ENCODE measurements at regions not wholly inside any gene's neighbourhood (a gene's known extent, or its start where the extent isn't known, plus 50 kb on each side); places are given as distances from the start of the nearest gene placed in this dataset.
"Not testable (repeated sequence)": the region's sequence is repeated elsewhere in the genome, so short reads cannot be mapped to it uniquely, and the experiment has no call there.

GRCh38 chr1:94677087-94677486 lies 135.5 kb upstream of the F3 start:
- no peak for DNase-seq (ENCODE audit: insufficient read length, low spot score)
- no peak for FAIRE-seq

GRCh38 chr1:94676686-94677085 lies 135.1 kb upstream of the F3 start:
- no peak for DNase-seq (ENCODE audit: insufficient read length, low spot score)
- no peak for FAIRE-seq

GRCh38 chr1:94675373-94675772 lies 133.8 kb upstream of the F3 start:
- no peak for DNase-seq (ENCODE audit: insufficient read length, low spot score)

GRCh38 chr1:94674876-94675275 lies 133.3 kb upstream of the F3 start:
- peak; percentile 38 for FAIRE-seq
- no peak for DNase-seq (ENCODE audit: insufficient read length, low spot score)

More at GRCh38 chr1:94675373-94675772, 133.8 kb upstream of the F3 start:
- no peak for FAIRE-seq

- DNase-seq (ENCODE audit: insufficient read length, low spot score) (no peak), FAIRE-seq (peak; percentile 60)
Observed at GRCh38 chr1:94672934-94673333, 131.4 kb upstream of the F3 start.

GRCh38 chr1:94672001-94672400 lies 130.4 kb upstream of the F3 start:
- FAIRE-seq (no peak), DNase-seq (ENCODE audit: insufficient read length, low spot score) (no peak)

- DNase-seq (ENCODE audit: insufficient read length, low spot score) (no peak), FAIRE-seq (no peak)
Observed at GRCh38 chr1:94670273-94670672, 128.7 kb upstream of the F3 start.

GRCh38 chr1:94669198-94669597 lies 127.6 kb upstream of the F3 start:
- FAIRE-seq (no peak), DNase-seq (ENCODE audit: insufficient read length, low spot score) (no peak)

GRCh38 chr1:94668528-94668927 lies 127.0 kb upstream of the F3 start:
- DNase-seq (ENCODE audit: insufficient read length, low spot score) (no peak), FAIRE-seq (no peak)

GRCh38 chr1:94667818-94668217 lies 126.3 kb upstream of the F3 start:
- FAIRE-seq (no peak), DNase-seq (ENCODE audit: insufficient read length, low spot score) (no peak)

GRCh38 chr1:94666797-94667196 lies 125.2 kb upstream of the F3 start:
- DNase-seq (ENCODE audit: insufficient read length, low spot score) (no peak), FAIRE-seq (no peak)

GRCh38 chr1:94661431-94661932 lies 119.9 kb upstream of the F3 start:
- DNase-seq (ENCODE audit: insufficient read length, low spot score) (no peak), FAIRE-seq (no peak)

- DNase-seq (ENCODE audit: insufficient read length, low spot score) (no peak), FAIRE-seq (no peak)
Observed at GRCh38 chr1:94660994-94661393, 119.4 kb upstream of the F3 start.

- FAIRE-seq (no peak), DNase-seq (ENCODE audit: insufficient read length, low spot score) (no peak)
Observed at GRCh38 chr1:94660258-94660657, 118.7 kb upstream of the F3 start.

- not testable (repeated sequence) for DNase-seq (ENCODE audit: insufficient read length, low spot score); FAIRE-seq
Observed at GRCh38 chr1:94659202-94659601, 117.6 kb upstream of the F3 start.

GRCh38 chr1:94658221-94658620 lies 116.7 kb upstream of the F3 start:
- no peak for DNase-seq (ENCODE audit: insufficient read length, low spot score)
- FAIRE-seq, result no peak

GRCh38 chr1:94657776-94658175 lies 116.2 kb upstream of the F3 start:
- FAIRE-seq; DNase-seq (ENCODE audit: insufficient read length, low spot score): not testable (repeated sequence)

GRCh38 chr1:94656967-94657366 lies 115.4 kb upstream of the F3 start:
- FAIRE-seq (no peak), DNase-seq (ENCODE audit: insufficient read length, low spot score) (no peak)

- DNase-seq (ENCODE audit: insufficient read length, low spot score) (no peak), FAIRE-seq (no peak)
Observed at GRCh38 chr1:94654919-94655318, 113.4 kb upstream of the F3 start.

- FAIRE-seq (no peak), DNase-seq (ENCODE audit: insufficient read length, low spot score) (no peak)
Observed at GRCh38 chr1:94654459-94654858, 112.9 kb upstream of the F3 start.

GRCh38 chr1:94654031-94654430 lies 112.5 kb upstream of the F3 start:
- FAIRE-seq (no peak), DNase-seq (ENCODE audit: insufficient read length, low spot score) (peak; percentile 32)

GRCh38 chr1:94653454-94653853 lies 111.9 kb upstream of the F3 start:
- DNase-seq (ENCODE audit: insufficient read length, low spot score) (no peak), FAIRE-seq (no peak)

- FAIRE-seq, result no peak
- DNase-seq (ENCODE audit: insufficient read length, low spot score), result no peak
Observed at GRCh38 chr1:94651076-94651475, 109.5 kb upstream of the F3 start.
